Heart right ventricle (tissue), 16 donors: ENCODE measurements at regions not wholly inside any gene's neighbourhood (a gene's known extent, or its start where the extent isn't known, plus 50 kb on each side); places are given as distances from the start of the nearest gene placed in this dataset.

Experiments used
- ATAC-seq, 8 donors: fragments of 200-7000 bp; cut with Tn5 transposase; one replicate each; pipeline ENCODE4 v1.9.1; 2020; ENCODE audit warnings: mild to moderate bottlenecking in 8 of 8, moderate library complexity in 8 of 8, moderate number of reproducible peaks in 1 of 8
- DNase-seq, 2 donors: peaks; one replicate each; pipeline ENCODE4 v3.0.0-alpha.2; 2020
- H3K27ac ChIP-seq, 10 donors: fragments of 200-600 bp; sonication (generic) in 2 of 10; one replicate each; pipeline versions ENCODE4 v1.5.0 to v1.8.0; 2020 to 2022; ENCODE audit warnings: mild to moderate bottlenecking in 3 of 10
- H3K27me3 ChIP-seq, 7 donors: fragments of 200-600 bp; one replicate each; pipeline ENCODE4 v1.8.0; 2021 to 2022; ENCODE audit warnings: mild to moderate bottlenecking in 2 of 7
- H3K36me3 ChIP-seq, 9 donors: fragments of 200-600 bp; sonication (generic) in 1 of 9; one replicate each; pipeline versions ENCODE4 v1.5.0 to v1.8.0; 2020 to 2022; ENCODE audit warnings: mild to moderate bottlenecking in 2 of 9
- H3K4me1 ChIP-seq, 9 donors: fragments of 200-600 bp; sonication (generic) in 1 of 9; one replicate each; pipeline versions ENCODE4 v1.5.0 to v1.8.0; 2020 to 2022; ENCODE audit warnings: mild to moderate bottlenecking in 4 of 9
- H3K4me3 ChIP-seq, 10 donors: fragments of 200-600 bp; sonication (generic) in 2 of 10; one replicate each; pipeline versions ENCODE4 v1.5.0 to v1.8.0; 2020 to 2022; ENCODE audit warnings: mild to moderate bottlenecking in 7 of 10, moderate library complexity in 2 of 10
- H3K9me3 ChIP-seq, 11 donors: fragments of 200-600 bp in 10 of 11; sonication (generic) in 2 of 11; one replicate each; pipeline versions ENCODE4 v1.5.0 to v1.8.0; 2013 to 2022; ENCODE audit warnings: mild to moderate bottlenecking in 2 of 11, control low read depth in 1 of 11, moderate library complexity in 1 of 11
- WGBS, 2 donors: extraction: QIAGEN DNeasy Blood & Tissue Kit; methylation state at CpG; one replicate each; pipeline ENCODE4 v1.1.7; 2013; ENCODE audit warnings: inconsistent platforms in 1 of 2; 5-methylcytosine and 5-hydroxymethylcytosine counted together
- intact Hi-C, 10 donors: fragments of 100-400 bp; cut with DNase I; formaldehyde crosslinking; loops; one replicate each; pipeline versions ENCODE4 v1.11.1 to v1.14.2; 2022
- TF ChIP-seq, protein P1 (sequence below), 9 donors: fragments of 200-600 bp; sonication (generic) in 2 of 9; IDR thresholded peaks; one replicate each; pipeline versions ENCODE4 v1.5.0 to v1.8.0; 2021 to 2022; ENCODE audit warnings: antibody characterized with exemption in 9 of 9, mild to moderate bottlenecking in 5 of 9, moderate library complexity in 1 of 9
- donor health status: Arrhythmogenic right ventricular cardiomyopathy.
- donor health status: ischemic (EF 13 %, LVEDD 7.1; RV severe dilation, severe dysfunction).
- donor health status: healthy with polysubstance abuse.
- donor health status: DM: no; HTN: yes; CAD: no.
- donor health status: DM: no; HTN: no; CAD: no.
- donor health status: ischemic (EF 25% LVEDD 6.9; RV normal size, moderate dysfunction).
- donor health status: ischemic (EF 25% LVEDD 5.7; RV mildly dilated, moderate dysfunction).
- donor health status: healthy.
- donor health status: DM: yes; HTN: yes; CAD: no.
- donor health status: Ischemic cardiomyopathy.
- donor health status: ischemic (EF 35%, LVEDD 5.7; RV mildly dilated, moderate dysfunction).
- donor health status: nonischemic (EF 11% LVEDD 7.7; RV severe dilation, severe dysfunction).
- donor health status: DM: yes; HTN: yes; CAD: no.
- donor health status: PGD.
- donor health status: ischemic (EF 29% LVEDD 5.4; RV normal size, mild dysfunction).
- donor health status: nonischemic (EF 23%, LVEDD 6.1; RV moderate dilation, normal function).

DNA sequence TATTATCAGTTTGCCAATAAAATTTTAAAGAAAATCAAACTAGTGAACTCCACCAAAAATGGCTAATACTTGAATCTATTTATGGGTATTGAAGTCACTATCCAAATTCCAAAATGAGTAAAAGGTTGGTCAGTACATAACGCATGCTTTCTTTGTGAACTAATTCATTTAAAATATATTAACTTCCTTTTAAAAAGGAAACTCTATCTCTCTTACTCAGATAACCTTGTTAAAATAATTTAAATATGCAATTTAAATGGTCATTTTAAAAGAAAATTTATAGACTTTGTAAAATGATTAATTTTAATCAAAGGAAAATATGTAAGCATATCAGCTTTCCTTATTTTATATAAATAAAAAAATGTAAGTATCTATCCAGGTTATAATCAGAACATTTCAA, 419.4 kb upstream of the ZNF385D start:
- 72 to 80% methylated on average over 1 of the region's 1 CpG for WGBS, 2 donors
- TF ChIP-seq, protein P1, sequence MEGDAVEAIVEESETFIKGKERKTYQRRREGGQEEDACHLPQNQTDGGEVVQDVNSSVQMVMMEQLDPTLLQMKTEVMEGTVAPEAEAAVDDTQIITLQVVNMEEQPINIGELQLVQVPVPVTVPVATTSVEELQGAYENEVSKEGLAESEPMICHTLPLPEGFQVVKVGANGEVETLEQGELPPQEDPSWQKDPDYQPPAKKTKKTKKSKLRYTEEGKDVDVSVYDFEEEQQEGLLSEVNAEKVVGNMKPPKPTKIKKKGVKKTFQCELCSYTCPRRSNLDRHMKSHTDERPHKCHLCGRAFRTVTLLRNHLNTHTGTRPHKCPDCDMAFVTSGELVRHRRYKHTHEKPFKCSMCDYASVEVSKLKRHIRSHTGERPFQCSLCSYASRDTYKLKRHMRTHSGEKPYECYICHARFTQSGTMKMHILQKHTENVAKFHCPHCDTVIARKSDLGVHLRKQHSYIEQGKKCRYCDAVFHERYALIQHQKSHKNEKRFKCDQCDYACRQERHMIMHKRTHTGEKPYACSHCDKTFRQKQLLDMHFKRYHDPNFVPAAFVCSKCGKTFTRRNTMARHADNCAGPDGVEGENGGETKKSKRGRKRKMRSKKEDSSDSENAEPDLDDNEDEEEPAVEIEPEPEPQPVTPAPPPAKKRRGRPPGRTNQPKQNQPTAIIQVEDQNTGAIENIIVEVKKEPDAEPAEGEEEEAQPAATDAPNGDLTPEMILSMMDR (IDR thresholded peaks at IDR 0.05): no peak

DNA sequence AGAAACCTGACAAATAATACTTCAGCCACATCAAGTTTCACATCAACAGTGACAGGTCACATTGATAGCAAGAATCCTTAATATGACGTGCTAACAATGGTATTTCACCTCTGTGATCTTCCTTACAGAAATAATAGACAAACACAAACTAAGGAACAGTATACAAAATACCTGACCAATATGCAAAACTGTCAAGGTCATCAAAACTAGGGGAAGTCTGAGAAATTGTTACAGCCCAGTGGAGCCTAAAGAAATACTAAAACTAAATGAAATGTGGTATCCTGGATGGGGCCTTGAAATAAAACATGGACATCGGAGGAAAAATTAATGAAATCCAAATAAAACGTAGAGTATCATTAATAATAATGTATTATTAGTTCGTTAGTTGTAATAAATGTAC, 422.0 kb upstream of the ZNF385D start:
- H3K9me3 ChIP-seq: no peaks in the 10 kb centered on the region
- H3K27ac ChIP-seq: no peak overlapping the region
- H3K27me3 ChIP-seq: no peaks in the 10 kb centered on the region
- WGBS, 2 donors: 79 to 87% methylated on average over 4 of the region's 4 CpGs
- no peak for DNase-seq
- no peaks in the 10 kb centered on the region for H3K36me3 ChIP-seq
- H3K4me3 ChIP-seq: no peak overlapping the region
- no peaks in the 10 kb centered on the region for H3K4me1 ChIP-seq
- TF ChIP-seq, protein P1 (IDR thresholded peaks at IDR 0.05): no peak
- intact Hi-C loops: loop anchor here in 2 of 10 donors (10.0 kb wide), 3 partner anchors 392 to 792 kb away; no protein-coding TSS in a partner anchor
- no peak for ATAC-seq

More for the DNA sequence above, 419.4 kb upstream of the ZNF385D start:
- Histone ChIP-seq H3K4me3 (no peak overlapping the region), H3K27me3 (no peaks in the 10 kb centered on the region), H3K36me3 (no peaks in the 10 kb centered on the region), H3K4me1 (no peaks in the 10 kb centered on the region), H3K27ac (no peak overlapping the region), H3K9me3 (peaks cover 0 to 3% (median 0%) of the 10 kb centered on the region in 11 donors)
- ATAC-seq (no peak), DNase-seq (no peak)
- intact Hi-C loops: loop anchor here in 2 of 10 donors (10.0 kb wide), 3 partner anchors 394 to 794 kb away; no protein-coding TSS in a partner anchor

DNA sequence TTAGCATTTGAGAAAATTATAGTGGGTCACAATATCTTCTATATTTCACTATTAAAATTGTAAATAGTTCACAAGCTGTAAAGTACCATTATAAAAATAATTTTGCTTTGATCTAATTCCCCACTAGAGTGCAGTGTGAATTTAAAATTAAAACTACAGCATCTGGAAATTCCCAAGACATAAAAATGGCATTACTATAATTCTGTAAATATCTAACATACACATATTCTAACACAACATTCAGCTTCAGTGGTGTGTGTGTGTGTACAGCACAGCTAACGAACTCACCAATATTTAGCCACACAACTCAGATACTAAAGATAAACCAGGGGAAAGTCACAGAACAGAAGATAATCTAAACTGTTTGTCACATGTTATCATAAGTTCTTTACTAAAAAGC, 424.9 kb upstream of the ZNF385D start:
- ATAC-seq (no peak), DNase-seq (no peak)
- no peaks in the 10 kb centered on the region for H3K27me3 ChIP-seq
- no peaks in the 10 kb centered on the region for H3K4me1 ChIP-seq
- H3K36me3 ChIP-seq: no peaks in the 10 kb centered on the region
- H3K9me3 ChIP-seq: no peaks in the 10 kb centered on the region
- TF ChIP-seq, protein P1 (IDR thresholded peaks at IDR 0.05): peak in 4 of 9 donors; percentile 28 to 37 (median 34)
- 43 to 55% methylated on average over 1 of the region's 1 CpG for WGBS, 2 donors
- intact Hi-C loops: loop anchor here in 3 of 10 donors (5.0 to 10.0 kb wide), 4 partner anchors 389 to 789 kb away; no protein-coding TSS in a partner anchor
- H3K4me3 ChIP-seq: no peak overlapping the region
- no peak overlapping the region for H3K27ac ChIP-seq

DNA sequence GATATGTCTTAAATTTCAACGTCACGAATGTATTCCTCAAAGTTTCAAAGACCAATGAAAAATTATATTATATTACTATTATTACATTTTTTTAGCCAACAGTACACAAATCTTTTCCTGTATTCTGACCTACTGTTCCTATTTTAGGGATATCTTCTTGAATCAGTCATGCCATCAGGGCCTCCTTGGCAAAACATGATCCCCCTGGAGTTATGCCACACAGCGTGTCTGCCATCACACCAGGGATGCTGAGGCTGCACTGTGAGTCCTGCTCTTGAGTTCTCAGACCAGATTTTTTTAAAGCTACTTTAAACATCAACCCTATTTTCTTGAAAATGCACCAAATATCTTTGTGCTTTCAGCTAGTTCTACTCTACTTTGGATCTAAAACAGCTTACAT, 425.9 kb upstream of the ZNF385D start:
- no peak for DNase-seq
- H3K9me3 ChIP-seq: no peaks in the 10 kb centered on the region
- TF ChIP-seq, protein P1 (IDR thresholded peaks at IDR 0.05): no peak
- H3K36me3 ChIP-seq: no peaks in the 10 kb centered on the region
- WGBS, 2 donors: 77 to 78% methylated on average over 3 of the region's 3 CpGs
- H3K4me3 ChIP-seq: no peak overlapping the region
- intact Hi-C loops: loop anchor here in 3 of 10 donors (5.0 to 10.0 kb wide), 4 partner anchors 388 to 788 kb away; no protein-coding TSS in a partner anchor
- H3K27me3 ChIP-seq: no peaks in the 10 kb centered on the region
- no peaks in the 10 kb centered on the region for H3K4me1 ChIP-seq
- ATAC-seq: no peak
- H3K27ac ChIP-seq: no peak overlapping the region
